ENCODE measurements at regions not wholly inside any gene's neighbourhood (a gene's known extent, or its start where the extent isn't known, plus 50 kb on each side); places are given as distances from the start of the nearest gene placed in this dataset.

DNA sequence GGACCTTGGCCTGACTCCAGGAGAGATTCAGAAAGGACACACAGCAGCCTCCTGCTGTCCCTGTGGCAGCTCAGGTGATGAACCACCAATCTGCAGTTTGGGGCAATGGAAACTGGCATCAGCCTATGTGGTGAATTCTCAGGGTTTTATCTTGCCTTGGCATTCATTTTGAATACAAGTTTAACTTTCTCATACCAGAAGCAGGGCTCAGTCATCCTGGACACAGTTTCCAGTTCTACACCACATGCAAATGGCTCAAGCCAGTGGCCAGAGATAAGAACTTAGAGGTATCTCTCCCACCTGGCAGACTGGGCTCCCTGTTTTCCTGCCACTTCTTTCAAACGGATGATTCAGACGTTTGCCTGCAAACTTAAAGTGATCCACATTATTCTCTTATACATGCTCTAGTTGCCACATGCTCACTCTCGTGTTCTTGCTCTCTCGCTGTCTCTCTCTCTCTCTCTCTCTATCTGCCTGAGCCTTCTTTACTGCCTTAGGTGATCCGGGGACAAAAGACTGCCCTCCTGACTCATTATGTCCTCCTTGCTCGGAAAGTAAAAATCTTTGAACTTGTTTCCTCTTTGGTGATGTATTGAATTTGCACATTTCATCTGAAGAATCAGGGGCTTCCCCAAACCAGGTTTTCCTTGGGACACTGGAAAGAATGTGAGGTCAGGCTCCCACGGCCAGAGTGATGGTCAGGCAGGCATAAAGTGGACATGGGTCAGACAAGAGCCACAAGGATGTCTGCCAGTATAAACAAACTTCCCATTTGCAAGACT, 99.6 kb upstream of the STT3B start:
- no peak for TF ChIP-seq EZH2 (IDR thresholded peaks at IDR 0.05; ENCODE audit: low read depth)
- TF ChIP-seq, protein P1, sequence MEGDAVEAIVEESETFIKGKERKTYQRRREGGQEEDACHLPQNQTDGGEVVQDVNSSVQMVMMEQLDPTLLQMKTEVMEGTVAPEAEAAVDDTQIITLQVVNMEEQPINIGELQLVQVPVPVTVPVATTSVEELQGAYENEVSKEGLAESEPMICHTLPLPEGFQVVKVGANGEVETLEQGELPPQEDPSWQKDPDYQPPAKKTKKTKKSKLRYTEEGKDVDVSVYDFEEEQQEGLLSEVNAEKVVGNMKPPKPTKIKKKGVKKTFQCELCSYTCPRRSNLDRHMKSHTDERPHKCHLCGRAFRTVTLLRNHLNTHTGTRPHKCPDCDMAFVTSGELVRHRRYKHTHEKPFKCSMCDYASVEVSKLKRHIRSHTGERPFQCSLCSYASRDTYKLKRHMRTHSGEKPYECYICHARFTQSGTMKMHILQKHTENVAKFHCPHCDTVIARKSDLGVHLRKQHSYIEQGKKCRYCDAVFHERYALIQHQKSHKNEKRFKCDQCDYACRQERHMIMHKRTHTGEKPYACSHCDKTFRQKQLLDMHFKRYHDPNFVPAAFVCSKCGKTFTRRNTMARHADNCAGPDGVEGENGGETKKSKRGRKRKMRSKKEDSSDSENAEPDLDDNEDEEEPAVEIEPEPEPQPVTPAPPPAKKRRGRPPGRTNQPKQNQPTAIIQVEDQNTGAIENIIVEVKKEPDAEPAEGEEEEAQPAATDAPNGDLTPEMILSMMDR (conservative IDR thresholded peaks at IDR 0.05): no peak
